ENCODE measurements at regions not wholly inside any gene's neighbourhood (a gene's known extent, or its start where the extent isn't known, plus 50 kb on each side); places are given as distances from the start of the nearest gene placed in this dataset.

DNA sequence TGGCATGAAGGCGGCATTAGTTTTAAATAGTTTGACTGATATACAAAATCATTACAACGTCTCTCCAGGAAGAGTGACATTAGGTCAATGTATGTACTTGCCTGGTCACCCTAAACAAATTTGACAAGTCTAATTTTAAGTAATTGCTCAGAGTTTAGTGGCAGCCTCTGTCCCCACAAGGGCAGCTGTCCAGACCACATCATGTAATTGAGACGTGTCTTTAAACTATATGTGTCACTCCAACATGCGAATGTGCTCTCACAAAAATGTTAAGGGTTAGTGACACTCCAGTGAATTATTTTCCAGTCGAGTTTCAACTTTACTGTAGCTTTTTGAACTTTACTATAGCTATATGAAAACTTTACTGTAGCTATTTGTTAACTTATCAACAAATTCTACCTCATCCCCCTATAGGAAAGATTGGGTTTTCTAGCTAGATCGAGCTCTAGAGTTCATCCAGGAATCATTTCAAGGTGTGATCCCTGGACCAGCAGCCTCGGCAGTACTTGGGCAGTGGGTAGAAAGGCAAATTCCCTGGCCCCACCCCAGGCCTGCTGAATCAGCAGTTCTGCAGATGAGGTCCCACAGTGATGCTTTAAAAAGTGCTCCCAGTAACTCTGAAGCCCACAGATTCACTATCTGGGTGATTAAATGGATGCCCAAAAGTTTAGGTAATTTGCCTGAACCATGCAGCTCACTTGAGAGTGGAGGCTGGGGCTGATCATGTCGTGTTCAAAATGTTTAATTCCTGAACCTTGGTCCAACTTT lies 66.4 kb upstream of the POU3F3 start:
- Histone ChIP-seq H3K9me3 (ENCODE audit: control insufficient read depth in 2 of 2, insufficient read depth in 1 of 2, low read length in 1 of 2) (no peaks in the 10 kb centered on the region), H3K36me3 (ENCODE audit: control insufficient read depth in 2 of 2, insufficient read depth in 2 of 2, low read length in 1 of 2) (no peaks in the 10 kb centered on the region), H3K27me3 (ENCODE audit: control insufficient read depth in 2 of 2, insufficient read depth in 1 of 2, low read length in 1 of 2) (peaks cover 0 to 5% of the 10 kb centered on the region in 2 donors), H3K4me1 (ENCODE audit: control insufficient read depth in 2 of 2, insufficient read depth in 2 of 2, low read length in 2 of 2) (no peaks in the 10 kb centered on the region), H3K4me3 (ENCODE audit: low read length in 2 of 2) (no peak overlapping the region), H3K27ac (ENCODE audit: low read depth in 1 of 2, low read length in 1 of 2) (no peak overlapping the region)
- 93% methylated on average over 8 of the region's 8 CpGs for WGBS
- no peak for DNase-seq (ENCODE audit: low read depth in 6 of 9, low spot score in 9 of 9)

DNA sequence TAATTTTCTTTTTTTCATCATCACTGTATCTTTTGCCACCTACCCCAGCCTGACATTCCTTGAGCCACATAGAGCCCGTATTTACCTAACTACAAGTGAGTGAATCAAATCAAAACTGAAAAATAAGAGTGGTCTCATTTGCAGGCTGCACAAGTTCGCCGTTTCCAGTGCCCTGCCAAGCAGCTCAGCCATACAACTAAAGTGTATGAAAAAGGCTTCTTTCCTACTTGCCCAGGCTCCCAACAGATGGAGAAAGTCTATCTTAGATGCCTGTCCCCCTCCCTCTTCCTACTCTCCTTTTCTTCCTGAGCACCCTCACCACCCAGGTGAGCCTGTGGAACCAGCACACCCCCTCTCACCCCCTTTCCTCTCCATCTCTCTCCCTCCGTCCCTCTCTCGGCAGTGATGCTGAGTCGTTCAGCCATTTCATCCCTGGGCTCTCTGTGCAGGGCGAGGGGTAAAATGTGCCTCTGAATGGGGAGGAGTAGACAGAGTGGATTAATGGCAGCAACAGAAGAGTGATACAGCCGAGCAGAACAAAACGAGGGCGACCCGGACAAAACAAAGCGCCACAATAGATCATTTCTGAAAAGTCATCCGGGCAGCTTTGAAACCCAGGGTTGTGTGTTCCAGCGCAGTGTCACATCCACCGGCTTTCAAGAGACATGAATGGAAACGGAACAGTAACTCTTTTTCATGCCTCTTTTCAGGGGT lies 65.0 kb upstream of the POU3F3 start:
- H3K27ac ChIP-seq (ENCODE audit: low read depth in 1 of 2, low read length in 1 of 2), result no peak overlapping the region
- no peaks in the 10 kb centered on the region for H3K4me1 ChIP-seq (ENCODE audit: control insufficient read depth in 2 of 2, insufficient read depth in 2 of 2, low read length in 2 of 2)
- H3K36me3 ChIP-seq (ENCODE audit: control insufficient read depth in 2 of 2, insufficient read depth in 2 of 2, low read length in 1 of 2), result no peaks in the 10 kb centered on the region
- WGBS, result 97% methylated on average over 16 of the region's 16 CpGs
- peaks cover 0 to 5% of the 10 kb centered on the region in 2 donors for H3K27me3 ChIP-seq (ENCODE audit: control insufficient read depth in 2 of 2, insufficient read depth in 1 of 2, low read length in 1 of 2)
- no peak for DNase-seq (ENCODE audit: low read depth in 6 of 9, low spot score in 9 of 9)
- no peaks in the 10 kb centered on the region for H3K9me3 ChIP-seq (ENCODE audit: control insufficient read depth in 2 of 2, insufficient read depth in 1 of 2, low read length in 1 of 2)
- no peak overlapping the region for H3K4me3 ChIP-seq (ENCODE audit: low read length in 2 of 2)

DNA sequence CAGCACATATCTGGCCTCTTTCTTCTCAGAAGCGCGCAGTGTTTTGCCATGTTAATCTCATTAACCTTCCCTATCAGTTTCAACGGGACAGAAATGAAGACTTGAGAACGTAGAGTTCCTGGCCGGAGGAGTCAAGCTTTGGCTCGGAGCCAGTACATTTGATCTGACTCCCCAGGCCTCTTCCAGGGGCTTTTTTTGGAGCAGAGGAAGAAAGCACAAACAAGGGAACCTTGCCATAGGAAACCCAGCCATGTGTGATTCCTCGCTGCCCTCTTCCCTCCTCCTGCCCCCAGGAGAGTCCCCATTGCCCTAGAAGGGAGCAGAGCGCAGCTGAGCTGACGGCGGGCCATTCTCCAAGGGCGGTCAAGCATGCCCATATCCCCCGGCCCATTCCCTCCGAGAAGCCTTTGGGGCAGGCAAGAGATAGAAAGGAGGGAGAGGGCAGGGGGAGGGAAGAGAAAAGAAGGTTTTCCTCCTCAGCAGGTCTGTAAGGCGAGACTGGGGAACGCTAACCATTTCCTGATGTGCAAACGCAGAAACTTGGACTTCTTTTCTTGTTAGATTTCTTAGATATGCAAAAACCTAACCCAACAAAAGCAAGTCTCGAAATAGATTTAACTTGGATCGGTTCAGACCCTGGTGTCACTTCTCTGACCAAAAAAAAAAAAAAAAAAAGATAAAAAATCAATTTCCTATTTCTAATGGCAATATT lies 63.7 kb upstream of the POU3F3 start:
- WGBS, result 88% methylated on average over 18 of the region's 18 CpGs
- no peaks in the 10 kb centered on the region for H3K36me3 ChIP-seq (ENCODE audit: control insufficient read depth in 2 of 2, insufficient read depth in 2 of 2, low read length in 1 of 2)
- no peaks in the 10 kb centered on the region for H3K4me1 ChIP-seq (ENCODE audit: control insufficient read depth in 2 of 2, insufficient read depth in 2 of 2, low read length in 2 of 2)
- H3K4me3 ChIP-seq (ENCODE audit: low read length in 2 of 2), result no peak overlapping the region
- H3K27me3 ChIP-seq (ENCODE audit: control insufficient read depth in 2 of 2, insufficient read depth in 1 of 2, low read length in 1 of 2), result peaks cover 0 to 5% of the 10 kb centered on the region in 2 donors
- DNase-seq (ENCODE audit: low read depth in 6 of 9, low spot score in 9 of 9), result peak in 1 of 9 donors; percentile 9
- no peak overlapping the region for H3K27ac ChIP-seq (ENCODE audit: low read depth in 1 of 2, low read length in 1 of 2)
- H3K9me3 ChIP-seq (ENCODE audit: control insufficient read depth in 2 of 2, insufficient read depth in 1 of 2, low read length in 1 of 2), result no peaks in the 10 kb centered on the region

DNA sequence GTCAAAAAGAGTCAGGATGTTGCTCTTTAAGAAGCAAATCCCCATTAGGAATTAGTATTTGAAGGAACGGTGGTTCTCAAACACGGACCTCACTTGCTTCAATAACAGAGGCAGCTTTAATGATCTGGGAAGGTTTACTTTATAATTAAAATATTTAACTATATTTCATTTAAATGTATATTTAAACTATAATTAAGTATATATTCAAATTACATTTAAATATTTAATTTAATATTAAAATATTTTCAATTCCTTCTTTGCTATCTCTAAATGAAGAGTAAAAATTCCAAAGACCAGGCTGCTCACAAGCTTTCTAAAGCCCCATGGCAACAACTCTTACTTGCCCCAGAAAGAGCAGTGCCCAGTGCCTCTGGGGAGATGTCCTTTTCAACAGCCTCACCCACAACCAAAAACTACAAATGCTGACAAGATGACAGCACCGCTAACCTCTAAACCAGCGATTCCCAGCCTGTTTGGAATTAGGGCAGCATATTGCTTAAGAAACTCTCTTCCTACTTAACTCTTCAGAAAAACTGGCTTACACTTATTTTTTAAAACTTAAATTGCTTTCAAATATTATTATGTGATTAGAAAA lies 62.9 kb upstream of the POU3F3 start:
- H3K27ac ChIP-seq (ENCODE audit: low read depth in 1 of 2, low read length in 1 of 2), result no peak overlapping the region
- H3K4me3 ChIP-seq (ENCODE audit: low read length in 2 of 2), result no peak overlapping the region
- no peaks in the 10 kb centered on the region for H3K36me3 ChIP-seq (ENCODE audit: control insufficient read depth in 2 of 2, insufficient read depth in 2 of 2, low read length in 1 of 2)
- DNase-seq (ENCODE audit: low read depth in 6 of 9, low spot score in 9 of 9), result no peak
- WGBS, result 97% methylated on average over 4 of the region's 4 CpGs
- no peaks in the 10 kb centered on the region for H3K9me3 ChIP-seq (ENCODE audit: control insufficient read depth in 2 of 2, insufficient read depth in 1 of 2, low read length in 1 of 2)
- no peaks in the 10 kb centered on the region for H3K4me1 ChIP-seq (ENCODE audit: control insufficient read depth in 2 of 2, insufficient read depth in 2 of 2, low read length in 2 of 2)
- peaks cover 0 to 5% of the 10 kb centered on the region in 2 donors for H3K27me3 ChIP-seq (ENCODE audit: control insufficient read depth in 2 of 2, insufficient read depth in 1 of 2, low read length in 1 of 2)

DNA sequence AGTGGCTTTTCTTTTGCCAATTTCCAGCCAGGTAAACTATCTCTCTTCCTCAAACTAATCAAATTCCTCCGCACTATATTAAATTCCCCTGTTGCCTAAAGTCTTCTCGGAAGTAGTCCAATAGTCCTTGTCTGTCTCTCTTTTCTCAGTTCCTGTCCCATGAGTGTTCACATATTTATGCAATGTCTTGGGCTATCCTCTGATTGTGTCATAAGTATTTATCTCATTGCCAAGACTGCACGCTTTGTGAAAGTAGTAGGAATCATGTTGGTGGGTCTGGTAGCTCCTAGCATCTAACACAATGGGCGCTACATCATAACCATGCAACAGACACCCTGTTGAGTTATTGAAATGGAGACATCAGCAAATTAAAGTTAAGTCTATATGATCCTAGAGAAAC lies 59.9 kb upstream of the POU3F3 start:
- no peak for DNase-seq (ENCODE audit: low read depth in 6 of 9, low spot score in 9 of 9)
- WGBS, result 96% methylated on average over 4 of the region's 4 CpGs
- Histone ChIP-seq H3K9me3 (ENCODE audit: control insufficient read depth in 2 of 2, insufficient read depth in 1 of 2, low read length in 1 of 2) (no peaks in the 10 kb centered on the region), H3K4me3 (ENCODE audit: low read length in 2 of 2) (no peak overlapping the region), H3K27me3 (ENCODE audit: control insufficient read depth in 2 of 2, insufficient read depth in 1 of 2, low read length in 1 of 2) (peaks cover 0 to 3% of the 10 kb centered on the region in 2 donors), H3K36me3 (ENCODE audit: control insufficient read depth in 2 of 2, insufficient read depth in 2 of 2, low read length in 1 of 2) (no peaks in the 10 kb centered on the region), H3K4me1 (ENCODE audit: control insufficient read depth in 2 of 2, insufficient read depth in 2 of 2, low read length in 2 of 2) (no peaks in the 10 kb centered on the region), H3K27ac (ENCODE audit: low read depth in 1 of 2, low read length in 1 of 2) (no peak overlapping the region)

DNA sequence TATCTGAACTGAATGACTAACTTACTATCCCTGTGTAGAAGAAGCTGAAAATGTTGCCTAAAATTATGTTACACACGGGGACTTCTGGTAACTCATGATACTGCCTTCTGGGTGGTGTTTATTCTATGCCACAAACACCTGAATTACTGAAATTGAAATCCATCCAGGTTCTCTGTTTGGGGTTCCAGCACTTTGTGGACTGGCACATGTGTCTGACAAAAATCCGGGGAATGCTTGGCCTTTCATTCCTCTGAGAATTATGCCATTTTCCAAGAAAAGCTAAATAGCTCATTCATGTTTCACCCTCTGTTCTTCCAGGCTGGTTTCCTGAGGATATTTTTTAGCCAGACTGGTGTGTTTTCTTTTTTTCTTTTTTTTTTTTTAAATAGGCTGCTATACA lies 59.5 kb upstream of the POU3F3 start:
- WGBS, result 98% methylated on average over 2 of the region's 2 CpGs

More for the DNA sequence above, 59.5 kb upstream of the POU3F3 start:
- no peak overlapping the region for H3K4me3 ChIP-seq (ENCODE audit: low read length in 2 of 2)
- peaks cover 0 to 3% of the 10 kb centered on the region in 2 donors for H3K27me3 ChIP-seq (ENCODE audit: control insufficient read depth in 2 of 2, insufficient read depth in 1 of 2, low read length in 1 of 2)
- H3K9me3 ChIP-seq (ENCODE audit: control insufficient read depth in 2 of 2, insufficient read depth in 1 of 2, low read length in 1 of 2), result no peaks in the 10 kb centered on the region
- DNase-seq (ENCODE audit: low read depth in 6 of 9, low spot score in 9 of 9), result no peak
- H3K4me1 ChIP-seq (ENCODE audit: control insufficient read depth in 2 of 2, insufficient read depth in 2 of 2, low read length in 2 of 2), result no peaks in the 10 kb centered on the region
- H3K27ac ChIP-seq (ENCODE audit: low read depth in 1 of 2, low read length in 1 of 2), result no peak overlapping the region
- no peaks in the 10 kb centered on the region for H3K36me3 ChIP-seq (ENCODE audit: control insufficient read depth in 2 of 2, insufficient read depth in 2 of 2, low read length in 1 of 2)
